IPS-15b (cell line): ENCODE measurements at regions not wholly inside any gene's neighbourhood (a gene's known extent, or its start where the extent isn't known, plus 50 kb on each side); places are given as distances from the start of the nearest gene placed in this dataset.

Source experiments
- H3K27me3 ChIP-seq: one replicate; pipeline ENCODE4 v1.6.1; 2013; ENCODE audit warnings: low read length; ENCODE audit not compliant: control insufficient read depth, insufficient read depth
- H3K36me3 ChIP-seq: one replicate; pipeline ENCODE4 v1.6.1; 2013; ENCODE audit warnings: low read length; ENCODE audit not compliant: control insufficient read depth, insufficient read depth
- H3K4me1 ChIP-seq: one replicate; pipeline ENCODE4 v1.6.1; 2013; ENCODE audit warnings: mild to moderate bottlenecking, low read length; ENCODE audit not compliant: control insufficient read depth, insufficient read depth
- H3K4me3 ChIP-seq: one replicate; pipeline ENCODE4 v1.5.1; 2013; ENCODE audit warnings: low read depth, low read length
- H3K9ac ChIP-seq: one replicate; pipeline ENCODE4 v1.6.1; 2013; ENCODE audit warnings: low read depth, mild to moderate bottlenecking, low read length
- H3K9me3 ChIP-seq: one replicate; pipeline ENCODE4 v1.6.1; 2013; ENCODE audit warnings: mild to moderate bottlenecking, low read length; ENCODE audit not compliant: control insufficient read depth, insufficient read depth

GRCh38 chr4:114056599-114056998 is 77.2 kb upstream of the ARSJ start:
- H3K4me3 ChIP-seq, result no peak overlapping the region
- no peaks in the 10 kb centered on the region for H3K36me3 ChIP-seq
- no peaks in the 10 kb centered on the region for H3K4me1 ChIP-seq
- no peak overlapping the region for H3K9ac ChIP-seq
- no peaks in the 10 kb centered on the region for H3K9me3 ChIP-seq
- no peaks in the 10 kb centered on the region for H3K27me3 ChIP-seq

DNA sequence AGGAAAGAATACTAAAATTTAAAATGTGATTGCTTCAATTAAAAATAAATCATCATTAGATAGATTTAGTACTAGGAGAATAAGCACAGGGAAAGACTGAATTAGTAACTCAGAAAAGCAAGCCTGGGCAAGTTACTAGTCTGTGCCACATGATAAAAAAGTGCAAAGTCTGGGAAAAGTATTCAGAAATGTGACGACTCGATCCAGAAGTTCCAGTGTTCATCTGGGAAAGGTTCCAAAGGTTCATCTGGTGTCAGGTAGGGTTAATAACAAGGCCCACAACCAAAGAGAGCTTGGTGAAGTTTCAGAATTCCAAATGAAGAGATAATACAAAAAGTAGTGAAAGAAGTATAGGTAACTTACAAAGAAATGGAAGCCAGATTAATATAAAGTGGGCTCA is 78.3 kb upstream of the ARSJ start:
- no peak overlapping the region for H3K4me3 ChIP-seq
- no peaks in the 10 kb centered on the region for H3K9me3 ChIP-seq
- H3K36me3 ChIP-seq, result no peaks in the 10 kb centered on the region
- no peaks in the 10 kb centered on the region for H3K27me3 ChIP-seq
- H3K4me1 ChIP-seq, result no peaks in the 10 kb centered on the region
- no peak overlapping the region for H3K9ac ChIP-seq

DNA sequence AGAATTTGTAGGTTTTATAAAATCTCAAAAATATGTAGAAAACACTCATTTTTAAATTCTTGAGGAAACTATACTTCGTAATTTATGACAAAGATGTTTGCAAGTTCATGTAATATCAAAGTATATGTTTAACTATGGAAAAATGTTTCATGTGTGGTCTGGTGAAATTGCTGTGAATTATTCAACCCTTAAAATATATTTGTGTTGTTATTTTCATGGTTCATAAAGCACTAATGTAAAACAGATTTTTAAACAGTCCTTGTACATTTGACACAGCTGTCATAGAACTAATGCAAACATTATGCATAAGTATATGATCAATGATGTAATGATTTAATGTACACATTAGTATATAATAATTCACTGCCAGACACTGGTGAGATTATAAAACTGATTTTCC is 83.1 kb upstream of the ARSJ start:
- H3K36me3 ChIP-seq, result no peaks in the 10 kb centered on the region
- no peaks in the 10 kb centered on the region for H3K4me1 ChIP-seq
- H3K27me3 ChIP-seq, result no peaks in the 10 kb centered on the region
- H3K9ac ChIP-seq, result no peak overlapping the region
- no peak overlapping the region for H3K4me3 ChIP-seq
- H3K9me3 ChIP-seq, result no peaks in the 10 kb centered on the region

GRCh38 chr4:114072781-114073180 is 93.3 kb upstream of the ARSJ start:
- Histone ChIP-seq H3K9ac (no peak overlapping the region), H3K27me3 (no peaks in the 10 kb centered on the region), H3K9me3 (no peaks in the 10 kb centered on the region), H3K4me3 (no peak overlapping the region), H3K36me3 (no peaks in the 10 kb centered on the region), H3K4me1 (no peaks in the 10 kb centered on the region)

- no peak overlapping the region for H3K4me3 ChIP-seq
- H3K36me3 ChIP-seq, result no peaks in the 10 kb centered on the region
- H3K9ac ChIP-seq, result no peak overlapping the region
- H3K4me1 ChIP-seq, result peaks cover 4% of the 10 kb centered on the region
- no peaks in the 10 kb centered on the region for H3K9me3 ChIP-seq
- H3K27me3 ChIP-seq, result no peaks in the 10 kb centered on the region
Observed at GRCh38 chr4:114076899-114077570, 97.6 kb upstream of the ARSJ start.

DNA sequence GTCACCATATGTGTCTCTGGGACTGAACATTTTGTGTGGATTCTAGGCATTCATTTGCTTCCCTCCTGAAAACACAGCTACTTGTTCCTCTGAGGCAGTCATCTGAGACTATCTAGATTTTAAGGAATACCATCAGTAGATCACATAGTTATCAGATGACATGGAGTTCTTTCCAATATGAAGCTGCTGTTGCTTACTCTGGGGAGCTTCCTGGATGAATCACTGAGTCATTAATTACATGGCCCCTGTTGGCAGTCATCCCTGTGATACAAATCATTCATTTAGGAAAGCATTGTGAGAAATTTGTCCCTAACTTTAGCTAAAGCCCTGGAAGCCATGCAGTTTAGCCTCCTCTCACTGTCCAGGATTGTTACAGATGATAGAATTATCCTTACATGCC is 98.2 kb upstream of the ARSJ start:
- Histone ChIP-seq H3K4me1 (peaks cover 4% of the 10 kb centered on the region), H3K9ac (no peak overlapping the region), H3K4me3 (no peak overlapping the region)

DNA sequence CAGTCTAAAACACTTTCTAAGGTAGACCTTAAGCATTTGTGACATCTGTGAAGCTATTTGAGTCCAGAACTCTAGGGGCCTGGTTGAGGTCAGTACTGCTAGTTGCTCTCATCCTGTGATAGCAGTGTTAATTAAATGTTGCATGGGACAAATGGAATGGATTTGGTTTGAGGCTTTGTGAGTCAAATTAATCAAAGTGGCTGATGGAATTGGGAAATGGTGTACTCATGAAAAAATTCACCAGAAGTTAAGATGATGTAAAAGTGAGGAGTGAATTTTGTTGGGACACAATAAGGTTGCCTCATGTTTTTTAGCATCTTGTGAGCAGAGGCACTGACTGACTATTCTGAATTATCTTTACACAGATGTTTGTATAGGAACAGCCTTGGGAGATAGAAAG is 99.2 kb upstream of the ARSJ start:
- no peak overlapping the region for H3K9ac ChIP-seq
- peaks cover 4% of the 10 kb centered on the region for H3K4me1 ChIP-seq
- H3K36me3 ChIP-seq, result no peaks in the 10 kb centered on the region
- H3K9me3 ChIP-seq, result no peaks in the 10 kb centered on the region
- H3K4me3 ChIP-seq, result no peak overlapping the region
- no peaks in the 10 kb centered on the region for H3K27me3 ChIP-seq

More for the DNA sequence above, 98.2 kb upstream of the ARSJ start:
- H3K36me3 ChIP-seq, result no peaks in the 10 kb centered on the region
- no peaks in the 10 kb centered on the region for H3K27me3 ChIP-seq
- no peaks in the 10 kb centered on the region for H3K9me3 ChIP-seq

- no peak overlapping the region for H3K4me3 ChIP-seq
- H3K9me3 ChIP-seq, result no peaks in the 10 kb centered on the region
- no peaks in the 10 kb centered on the region for H3K27me3 ChIP-seq
- H3K36me3 ChIP-seq, result no peaks in the 10 kb centered on the region
- H3K4me1 ChIP-seq, result peaks cover 4% of the 10 kb centered on the region
- H3K9ac ChIP-seq, result no peak overlapping the region
Observed at GRCh38 chr4:114081783-114082182, 102.3 kb upstream of the ARSJ start.

DNA sequence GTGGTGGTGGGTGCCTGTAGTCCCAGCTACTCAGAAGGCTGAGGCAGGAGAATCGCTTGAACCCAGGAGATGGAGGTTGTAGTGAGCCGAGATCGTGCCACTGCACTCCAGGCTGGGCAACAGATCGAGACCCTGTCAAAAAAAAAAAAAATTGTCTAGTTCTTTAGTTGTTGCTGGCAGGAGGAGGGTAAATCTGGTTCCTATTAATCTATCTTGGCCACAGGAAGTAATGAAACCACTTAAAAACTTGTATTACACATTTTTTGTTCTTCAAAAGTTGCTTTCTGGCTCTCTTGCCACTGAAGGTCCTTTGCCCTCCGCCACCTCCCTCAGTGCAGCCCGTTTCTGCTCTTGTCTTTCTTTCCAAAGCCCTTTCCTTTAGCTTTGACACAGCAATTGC is 102.9 kb upstream of the ARSJ start:
- no peak overlapping the region for H3K4me3 ChIP-seq
- H3K27me3 ChIP-seq, result no peaks in the 10 kb centered on the region
- no peaks in the 10 kb centered on the region for H3K36me3 ChIP-seq
- no peaks in the 10 kb centered on the region for H3K9me3 ChIP-seq
- H3K9ac ChIP-seq, result no peak overlapping the region
- H3K4me1 ChIP-seq, result peaks cover 4% of the 10 kb centered on the region

GRCh38 chr4:114085611-114086345 is 106.3 kb upstream of the ARSJ start:
- Histone ChIP-seq H3K9ac (no peak overlapping the region), H3K4me1 (peaks cover 4% of the 10 kb centered on the region), H3K4me3 (no peak overlapping the region), H3K36me3 (no peaks in the 10 kb centered on the region), H3K27me3 (no peaks in the 10 kb centered on the region), H3K9me3 (no peaks in the 10 kb centered on the region)

DNA sequence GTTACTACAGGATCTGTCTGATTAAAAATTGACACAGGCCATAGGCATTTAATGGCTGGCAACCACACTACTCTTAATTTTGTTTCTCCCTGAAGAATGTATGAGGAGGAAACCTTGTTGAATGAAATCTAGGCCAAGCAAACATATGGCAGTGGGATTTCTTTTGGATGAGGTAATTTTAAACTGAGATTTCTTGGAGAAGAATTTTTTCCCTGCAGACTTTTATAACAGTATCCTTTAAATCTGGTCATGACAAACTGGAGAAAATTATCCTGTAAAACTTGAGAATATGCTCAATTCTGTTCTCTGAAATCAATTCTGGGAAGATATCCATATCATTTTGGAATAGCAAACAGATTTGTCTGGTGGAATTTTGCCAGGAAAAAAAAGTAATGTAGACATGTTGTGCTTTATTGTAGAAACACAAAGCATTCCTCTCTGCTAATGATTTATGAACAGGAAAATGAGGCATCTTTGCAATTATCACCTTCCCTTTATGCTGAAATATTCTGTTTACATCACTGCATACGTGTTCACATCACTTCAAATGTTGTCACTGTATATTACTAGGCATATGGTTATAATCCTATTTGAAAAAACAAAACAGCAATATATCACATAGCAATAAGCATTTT is 108.3 kb upstream of the ARSJ start:
- no peak overlapping the region for H3K9ac ChIP-seq
- no peak overlapping the region for H3K4me3 ChIP-seq
- H3K27me3 ChIP-seq, result no peaks in the 10 kb centered on the region
- H3K4me1 ChIP-seq, result no peaks in the 10 kb centered on the region
- no peaks in the 10 kb centered on the region for H3K9me3 ChIP-seq
- no peaks in the 10 kb centered on the region for H3K36me3 ChIP-seq

GRCh38 chr4:114088481-114088880 is 109.0 kb upstream of the ARSJ start:
- Histone ChIP-seq H3K4me3 (no peak overlapping the region), H3K36me3 (no peaks in the 10 kb centered on the region), H3K9ac (no peak overlapping the region), H3K9me3 (no peaks in the 10 kb centered on the region), H3K4me1 (no peaks in the 10 kb centered on the region), H3K27me3 (no peaks in the 10 kb centered on the region)
